ENCODE measurements at regions not wholly inside any gene's neighbourhood (a gene's known extent, or its start where the extent isn't known, plus 50 kb on each side); places are given as distances from the start of the nearest gene placed in this dataset.
A peak's percentile ranks its signal among the peaks of the same experiment; 100 is the strongest.

DNA sequence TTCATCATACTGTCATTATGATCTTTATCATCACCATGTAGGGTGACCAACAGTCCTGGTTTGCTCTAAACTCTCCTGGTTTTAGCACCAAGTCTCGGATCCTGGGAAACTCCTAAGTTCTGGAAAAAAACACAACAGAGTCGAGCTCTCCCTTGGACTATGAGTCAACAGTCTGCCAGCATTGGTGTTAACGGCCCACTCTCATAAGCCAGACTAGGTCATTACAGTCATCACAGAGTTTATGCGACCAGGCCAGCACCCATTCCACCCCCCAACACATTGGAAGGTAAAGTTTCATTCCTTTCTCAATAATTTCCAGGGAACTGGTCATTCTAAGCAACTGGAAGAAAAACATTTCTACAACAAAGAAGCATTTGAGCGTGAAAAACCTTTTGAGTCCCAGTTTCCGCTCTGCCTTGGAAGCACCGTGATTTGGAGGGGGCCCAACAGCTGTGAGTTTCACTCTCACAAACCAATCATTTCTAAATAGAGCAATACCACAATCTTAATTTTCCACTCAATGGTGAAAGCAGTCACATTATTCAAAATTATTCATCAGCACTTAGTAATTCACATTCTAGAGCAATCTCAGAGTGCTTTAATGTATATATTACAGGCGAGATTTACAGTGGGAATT, 445.0 kb downstream of the CDH26 start:
- WGBS, 2 donors: 73 to 88% methylated on average over 8 of the region's 8 CpGs
- Histone ChIP-seq H3K36me3 (ENCODE audit: control insufficient read depth in 4 of 4, insufficient read depth in 4 of 4, low read length in 4 of 4) (no peaks in the 10 kb centered on the region), H3K4me1 (ENCODE audit: control insufficient read depth in 5 of 5, insufficient read depth in 5 of 5, low read length in 5 of 5) (no peaks in the 10 kb centered on the region), H3K9me3 (ENCODE audit: control insufficient read depth in 4 of 4, insufficient read depth in 3 of 4, low read length in 3 of 4) (peaks cover 0 to 5% (median 3%) of the 10 kb centered on the region in 4 donors), H3K27me3 (ENCODE audit: control insufficient read depth in 3 of 3, insufficient read depth in 3 of 3, low read length in 2 of 3) (no peaks in the 10 kb centered on the region), H3K27ac (ENCODE audit: low read depth in 1 of 2, low read length in 1 of 2) (no peak overlapping the region), H3K4me3 (no peak overlapping the region), H3K9ac (ENCODE audit: insufficient read depth in 1 of 2, low read length in 2 of 2) (no peak overlapping the region)
- DNase-seq (peak in 2 of 3 donors; percentile 23 to 44), ATAC-seq (ENCODE audit: insufficient read depth, low FRiP score) (no peak)
- TF ChIP-seq, protein P1, sequence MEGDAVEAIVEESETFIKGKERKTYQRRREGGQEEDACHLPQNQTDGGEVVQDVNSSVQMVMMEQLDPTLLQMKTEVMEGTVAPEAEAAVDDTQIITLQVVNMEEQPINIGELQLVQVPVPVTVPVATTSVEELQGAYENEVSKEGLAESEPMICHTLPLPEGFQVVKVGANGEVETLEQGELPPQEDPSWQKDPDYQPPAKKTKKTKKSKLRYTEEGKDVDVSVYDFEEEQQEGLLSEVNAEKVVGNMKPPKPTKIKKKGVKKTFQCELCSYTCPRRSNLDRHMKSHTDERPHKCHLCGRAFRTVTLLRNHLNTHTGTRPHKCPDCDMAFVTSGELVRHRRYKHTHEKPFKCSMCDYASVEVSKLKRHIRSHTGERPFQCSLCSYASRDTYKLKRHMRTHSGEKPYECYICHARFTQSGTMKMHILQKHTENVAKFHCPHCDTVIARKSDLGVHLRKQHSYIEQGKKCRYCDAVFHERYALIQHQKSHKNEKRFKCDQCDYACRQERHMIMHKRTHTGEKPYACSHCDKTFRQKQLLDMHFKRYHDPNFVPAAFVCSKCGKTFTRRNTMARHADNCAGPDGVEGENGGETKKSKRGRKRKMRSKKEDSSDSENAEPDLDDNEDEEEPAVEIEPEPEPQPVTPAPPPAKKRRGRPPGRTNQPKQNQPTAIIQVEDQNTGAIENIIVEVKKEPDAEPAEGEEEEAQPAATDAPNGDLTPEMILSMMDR (IDR thresholded peaks at IDR 0.05; ENCODE audit: control extremely low read depth, extremely low read depth): no peak

DNA sequence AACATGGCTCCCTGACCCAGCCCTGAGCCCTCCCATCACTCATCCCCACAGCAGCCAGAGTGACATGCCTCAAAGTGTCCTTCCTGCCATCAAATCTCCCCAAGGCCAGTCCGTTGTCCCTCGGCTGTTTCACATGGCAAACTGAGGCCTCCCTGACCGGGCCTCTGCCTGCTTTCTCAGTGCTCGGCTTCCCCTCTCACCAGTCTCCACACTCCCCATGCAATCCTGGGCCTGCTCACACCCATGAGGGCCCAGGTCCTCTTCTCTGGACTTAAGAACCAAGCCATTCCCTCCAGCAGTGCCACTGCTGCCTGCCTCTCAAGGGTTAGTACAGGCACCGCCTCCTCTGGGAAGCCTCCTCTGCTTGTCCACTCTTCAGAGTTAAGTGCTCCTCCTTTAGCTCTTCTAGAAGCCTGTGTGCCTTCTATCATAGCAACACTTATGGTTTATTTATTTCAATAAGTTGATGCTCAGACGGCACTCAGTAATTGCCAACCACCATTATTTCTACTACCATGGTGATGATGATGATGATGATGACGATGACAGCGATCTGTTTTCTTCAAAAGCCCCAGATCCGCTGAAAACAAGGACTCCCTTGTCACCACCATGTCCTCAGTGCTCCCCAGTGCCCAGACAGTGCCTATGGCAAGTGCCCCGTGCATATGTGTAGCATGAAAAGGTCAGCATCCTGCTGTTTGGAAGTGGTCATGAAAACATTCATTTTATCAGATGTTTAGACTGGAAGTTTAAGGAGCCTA, 449.0 kb downstream of the CDH26 start:
- Histone ChIP-seq H3K4me3 (no peak overlapping the region), H3K4me1 (ENCODE audit: control insufficient read depth in 5 of 5, insufficient read depth in 5 of 5, low read length in 5 of 5) (no peaks in the 10 kb centered on the region), H3K27me3 (ENCODE audit: control insufficient read depth in 3 of 3, insufficient read depth in 3 of 3, low read length in 2 of 3) (no peaks in the 10 kb centered on the region), H3K9ac (ENCODE audit: insufficient read depth in 1 of 2, low read length in 2 of 2) (no peak overlapping the region), H3K36me3 (ENCODE audit: control insufficient read depth in 4 of 4, insufficient read depth in 4 of 4, low read length in 4 of 4) (no peaks in the 10 kb centered on the region), H3K27ac (ENCODE audit: low read depth in 1 of 2, low read length in 1 of 2) (no peak overlapping the region), H3K9me3 (ENCODE audit: control insufficient read depth in 4 of 4, insufficient read depth in 3 of 4, low read length in 3 of 4) (no peaks in the 10 kb centered on the region)
- ATAC-seq (ENCODE audit: insufficient read depth, low FRiP score) (no peak), DNase-seq (no peak)
- WGBS, 2 donors: 79 to 83% methylated on average over 10 of the region's 10 CpGs
- TF ChIP-seq, protein P1 (IDR thresholded peaks at IDR 0.05; ENCODE audit: control extremely low read depth, extremely low read depth): no peak

DNA sequence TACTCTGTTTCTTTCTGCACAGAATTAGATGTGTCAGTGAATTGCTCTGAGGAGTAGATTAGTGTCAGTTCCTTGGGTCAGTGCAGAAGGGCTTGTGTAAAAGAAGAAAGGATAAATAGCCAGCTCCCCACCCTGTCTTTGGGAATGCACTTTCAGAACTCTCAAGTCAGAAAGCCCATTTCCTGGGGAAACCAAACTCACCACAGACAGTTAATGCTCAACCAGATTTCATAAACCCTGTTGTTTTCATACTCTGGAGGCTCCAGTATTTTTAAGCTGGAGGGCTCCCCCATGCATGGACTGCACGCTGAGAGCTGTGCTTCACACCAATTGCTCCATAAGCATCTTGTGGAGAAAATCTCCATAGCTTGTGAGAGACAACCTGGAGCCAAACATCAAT, 449.7 kb downstream of the CDH26 start:
- Histone ChIP-seq H3K9ac (ENCODE audit: insufficient read depth in 1 of 2, low read length in 2 of 2) (no peak overlapping the region), H3K27ac (ENCODE audit: low read depth in 1 of 2, low read length in 1 of 2) (no peak overlapping the region), H3K9me3 (ENCODE audit: control insufficient read depth in 4 of 4, insufficient read depth in 3 of 4, low read length in 3 of 4) (no peaks in the 10 kb centered on the region), H3K27me3 (ENCODE audit: control insufficient read depth in 3 of 3, insufficient read depth in 3 of 3, low read length in 2 of 3) (no peaks in the 10 kb centered on the region), H3K4me3 (no peak overlapping the region), H3K4me1 (ENCODE audit: control insufficient read depth in 5 of 5, insufficient read depth in 5 of 5, low read length in 5 of 5) (no peaks in the 10 kb centered on the region), H3K36me3 (ENCODE audit: control insufficient read depth in 4 of 4, insufficient read depth in 4 of 4, low read length in 4 of 4) (no peaks in the 10 kb centered on the region)
- WGBS, 2 donors: 43 to 55% methylated on average over 1 of the region's 1 CpG
- ATAC-seq (ENCODE audit: insufficient read depth, low FRiP score): no peak
- DNase-seq: no peak
- TF ChIP-seq, protein P1 (IDR thresholded peaks at IDR 0.05; ENCODE audit: control extremely low read depth, extremely low read depth): no peak

Data from lung (tissue), 11 donors.